H1 (cell line): ENCODE measurements at regions not wholly inside any gene's neighbourhood (a gene's known extent, or its start where the extent isn't known, plus 50 kb on each side); places are given as distances from the start of the nearest gene placed in this dataset.

Experiments
- CTCF ChIA-PET: fragments of 300-600 bp; sonication (Branson Sonifier 250); formaldehyde crosslinking; loops from one replicate; lab custom pipeline; 2021; ENCODE audit not compliant: partially characterized antibody; lab: Charles Lee
- POLR2A ChIA-PET: fragments of 300-600 bp; sonication (Branson Sonifier 250); formaldehyde crosslinking; loops from one replicate; lab custom pipeline; 2021; ENCODE audit warnings: inconsistent platforms; ENCODE audit not compliant: partially characterized antibody; lab: Charles Lee
- DNase-seq, 2 experiments: peaks; one replicate each; pipeline versions ENCODE4 v3.0.0 to v3.0.0-alpha.2; 2010 to 2022; ENCODE audit warnings: low spot score in 2 of 2, low read depth in 1 of 2, mixed read lengths in 1 of 2
- FAIRE-seq: peaks from 2 replicates; lab custom pipeline; 2011; peaks lifted over from hg19 to GRCh38; lab: Jason Lieb, UNC
- H2AFZ ChIP-seq: 2 replicates; pipeline ENCODE4 v1.8.1; 2012; ENCODE audit warnings: low read length, inconsistent platforms
- H2AK5ac ChIP-seq: 2 replicates; pipeline ENCODE4 v1.6.1; 2013; ENCODE audit warnings: low read depth, low read length
- H2BK120ac ChIP-seq: replicated peaks from 2 replicates; pipeline ENCODE3; 2013; ENCODE audit warnings: low read depth, low read length, inconsistent platforms
- H2BK12ac ChIP-seq: 2 replicates; pipeline ENCODE4 v1.6.1; 2013; ENCODE audit warnings: low read depth, low read length
- H2BK15ac ChIP-seq: 2 replicates; pipeline ENCODE4 v1.6.1; 2013; ENCODE audit warnings: low read length
- H2BK20ac ChIP-seq: 2 replicates; pipeline ENCODE4 v1.6.1; 2013; ENCODE audit warnings: low read length
- H2BK5ac ChIP-seq: 2 replicates; pipeline ENCODE4 v1.6.1; 2013; ENCODE audit warnings: low read depth, low read length
- H3K14ac ChIP-seq: 2 replicates; pipeline ENCODE4 v1.6.1; 2013; ENCODE audit warnings: inconsistent platforms; ENCODE audit not compliant: insufficient read length
- H3K18ac ChIP-seq: 2 replicates; pipeline ENCODE4 v1.6.1; 2013; ENCODE audit warnings: low read length; ENCODE audit errors: extremely low read depth
- H3K23ac ChIP-seq: 2 replicates; pipeline ENCODE4 v1.6.1; 2013; ENCODE audit warnings: inconsistent platforms; ENCODE audit not compliant: insufficient read length
- H3K23me2 ChIP-seq: 2 replicates; pipeline ENCODE4 v1.6.1; 2013; ENCODE audit warnings: low read depth, low read length
- H3K27ac ChIP-seq: 2 replicates; pipeline ENCODE4 v1.6.1; 2011; ENCODE audit warnings: low read depth, low read length, inconsistent platforms
- H3K27me3 ChIP-seq, 4 experiments: replicated peaks in 1 of 4; 1 replicate in 1 of 4; 2 replicates in 3 of 4; pipeline versions ENCODE4 v1.6.1 to v1.8.1; 2011 to 2013; ENCODE audit warnings: low read length in 3 of 4, mild to moderate bottlenecking in 3 of 4, inconsistent platforms in 2 of 4, mixed read lengths in 2 of 4, moderate library complexity in 1 of 4; ENCODE audit not compliant: control insufficient read depth in 3 of 4, insufficient read depth in 3 of 4; ENCODE audit errors: extremely low read depth in 1 of 4
- H3K36me3 ChIP-seq, 4 experiments: 2 replicates each; pipeline versions ENCODE4 v1.6.1 to v1.8.1; 2011 to 2013; ENCODE audit warnings: mild to moderate bottlenecking in 4 of 4, low read length in 3 of 4, moderate library complexity in 2 of 4, control low read depth in 1 of 4, inconsistent platforms in 1 of 4; ENCODE audit not compliant: insufficient read depth in 4 of 4, control insufficient read depth in 2 of 4
- H3K4ac ChIP-seq: replicated peaks from 2 replicates; pipeline ENCODE3; 2013; ENCODE audit warnings: low read length, low read depth, mixed read lengths, inconsistent platforms; ENCODE audit not compliant: insufficient read length
- H3K4me1 ChIP-seq, 4 experiments: replicated peaks in 1 of 4; 1 replicate in 1 of 4; 2 replicates in 3 of 4; pipeline versions ENCODE4 v1.6.1 to v1.8.1; 2011 to 2013; ENCODE audit warnings: low read length in 3 of 4, inconsistent platforms in 2 of 4, mixed read lengths in 1 of 4; ENCODE audit not compliant: insufficient read depth in 4 of 4, control insufficient read depth in 3 of 4
- H3K4me2 ChIP-seq, 2 experiments: 2 replicates each; pipeline versions ENCODE4 v1.6.1 to v1.8.1; 2011 to 2013; ENCODE audit warnings: low read depth in 2 of 2, low read length in 2 of 2, control low read depth in 1 of 2, inconsistent platforms in 1 of 2, mild to moderate bottlenecking in 1 of 2; ENCODE audit not compliant: insufficient read depth in 1 of 2
- H3K4me3 ChIP-seq, 4 experiments: fragments of 200-600, 300-600 bp in 1 of 4; sonication (generic), shearing (Covaris generic), sonication (Bioruptor Twin) in 1 of 4; 2 replicates each; pipeline versions ENCODE4 v1.5.1 to v1.8.1; 2011 to 2016; ENCODE audit warnings: low read length in 4 of 4, low read depth in 3 of 4, control low read depth in 2 of 4, inconsistent platforms in 2 of 4, mild to moderate bottlenecking in 2 of 4, mixed read lengths in 1 of 4, moderate library complexity in 1 of 4; ENCODE audit not compliant: insufficient read depth in 2 of 4; ENCODE audit errors: extremely low read depth in 1 of 4
- H3K56ac ChIP-seq: replicated peaks from 2 replicates; pipeline ENCODE3; 2013; ENCODE audit warnings: low read depth, mild to moderate bottlenecking, mixed read lengths, low read length, inconsistent platforms; ENCODE audit not compliant: insufficient read length
- H3K79me1 ChIP-seq: 2 replicates; pipeline ENCODE4 v1.6.1; 2013; ENCODE audit warnings: low read depth, low read length, control low read depth
- H3K79me2 ChIP-seq, 2 experiments: 2 replicates each; pipeline versions ENCODE4 v1.6.1 to v1.8.1; 2012 to 2013; ENCODE audit warnings: low read length in 2 of 2, mild to moderate bottlenecking in 2 of 2, inconsistent platforms in 1 of 2; ENCODE audit not compliant: insufficient read depth in 2 of 2, control insufficient read depth in 1 of 2
- H3K9ac ChIP-seq, 4 experiments: replicated peaks in 1 of 4; 1 replicate in 1 of 4; 2 replicates in 3 of 4; pipeline versions ENCODE4 v1.6.1 to v1.8.1; 2011 to 2013; ENCODE audit warnings: low read depth in 3 of 4, low read length in 3 of 4, control low read depth in 2 of 4, mild to moderate bottlenecking in 2 of 4, moderate library complexity in 2 of 4, inconsistent platforms in 1 of 4; ENCODE audit errors: extremely low read depth in 1 of 4
- H3K9me3 ChIP-seq, 2 experiments: 2 replicates each; pipeline versions ENCODE4 v1.6.1 to v1.8.1; 2012 to 2013; ENCODE audit warnings: mild to moderate bottlenecking in 2 of 2, moderate library complexity in 2 of 2, control low read depth in 1 of 2, inconsistent platforms in 1 of 2, low read depth in 1 of 2, low read length in 1 of 2, mixed read lengths in 1 of 2; ENCODE audit not compliant: insufficient read depth in 2 of 2
- H4K20me1 ChIP-seq, 2 experiments: replicated peaks in 1 of 2; 2 replicates each; pipeline versions ENCODE3 to v1.8.1; 2011 to 2013; ENCODE audit warnings: inconsistent platforms in 2 of 2, low read length in 2 of 2, mild to moderate bottlenecking in 1 of 2; ENCODE audit not compliant: insufficient read depth in 2 of 2, control insufficient read depth in 1 of 2
- H4K5ac ChIP-seq: 2 replicates; pipeline ENCODE4 v1.6.1; 2013; ENCODE audit warnings: low read length, low read depth, mixed read lengths, inconsistent platforms; ENCODE audit not compliant: insufficient read length
- H4K8ac ChIP-seq: 2 replicates; pipeline ENCODE4 v1.8.0; 2013; ENCODE audit warnings: mild to moderate bottlenecking, moderate library complexity, low read length, inconsistent platforms; ENCODE audit not compliant: insufficient read depth; ENCODE audit errors: extremely low read depth
- H4K91ac ChIP-seq: replicated peaks from 2 replicates; pipeline ENCODE3; 2013; ENCODE audit warnings: low read length, mixed read lengths, inconsistent platforms; ENCODE audit not compliant: insufficient read length
- HDAC6 ChIP-seq: IDR thresholded peaks from one replicate; pipeline ENCODE4 v1.7.1; 2012; ENCODE audit warnings: low read depth, mild to moderate bottlenecking, inconsistent platforms, low read length, moderate library complexity
- WGBS, 2 experiments: shearing (Covaris generic) in 1 of 2; methylation state at CpG; one replicate each; pipeline versions ENCODE4 v1.1.6 to v1.1.7; 2013 to 2015; ENCODE audit warnings: low lambda C conversion rate in 2 of 2, mixed read lengths in 2 of 2, inconsistent platforms in 1 of 2, low coverage in 1 of 2, missing lambda C conversion rate in 1 of 2; ENCODE audit not compliant: insufficient replicate concordance in 2 of 2, insufficient coverage in 1 of 2, insufficient read length in 1 of 2; ENCODE audit errors: extremely low coverage in 1 of 2, missing lambda C conversion rate in 1 of 2; 5-methylcytosine and 5-hydroxymethylcytosine counted together

GRCh38 chr16:85178006-85178591 is 65.8 kb upstream of the CIBAR2 start:
- Histone ChIP-seq H2BK12ac (0 out of 2 replicates have a peak overlapping the region, but pooled peaks have one; percentile 9), H3K27me3 (no peaks in the 10 kb centered on the region), H3K9ac (no peak overlapping the region), H3K27ac (no peak overlapping the region; the same call in 1 of the 2 replicates), H4K20me1 (peaks cover 14 to 16% of the 10 kb centered on the region in 2 experiments), H3K23ac (no peak overlapping the region), H4K91ac (peak overlapping the region; percentile 7), H2BK5ac (no peak overlapping the region), H3K56ac (no peak overlapping the region), H3K79me1 (peaks cover 17% of the 10 kb centered on the region), H2AK5ac (no peak overlapping the region), H3K18ac (no peak overlapping the region), H2BK15ac (no peak overlapping the region), H3K4ac (no peak overlapping the region), H4K5ac (no peak overlapping the region), H3K4me3 (no peak overlapping the region), H3K9me3 (no peaks in the 10 kb centered on the region), H2BK20ac (no peak overlapping the region), H4K8ac (no peak overlapping the region; the same call in 1 of the 2 replicates), H2AFZ (no peak overlapping the region), H3K14ac (no peak overlapping the region), H3K36me3 (no peaks in the 10 kb centered on the region), H2BK120ac (no peak overlapping the region), H3K4me1 (peaks cover 0 to 23% (median 8%) of the 10 kb centered on the region in 4 experiments; a peak in 5 of 7 replicates), H3K4me2 (no peak overlapping the region), H3K79me2 (peaks cover 0 to 49% of the 10 kb centered on the region in 2 experiments; a peak in 1 of 4 replicates), H3K23me2 (0 out of 2 replicates have a peak, but pooled peaks cover 2% of the 10 kb centered on the region)
- WGBS, 2 experiments: 86% methylated on average over 14 of the region's 14 CpGs; no CpG with 5 or more reads in 1 of the 2 experiments
- no peak for FAIRE-seq
- POLR2A ChIA-PET: no interaction called here
- no peak for TF ChIP-seq HDAC6
- DNase-seq: no peak
- CTCF ChIA-PET: interaction anchor here (1.4 to 1.9 kb wide), 2 partner anchors 67 to 242 kb away, joined by 3 to 5 read pairs; no protein-coding TSS in a partner anchor
